SH-SY5Y (cell line): ENCODE measurements at regions not wholly inside any gene's neighbourhood (a gene's known extent, or its start where the extent isn't known, plus 50 kb on each side); places are given as distances from the start of the nearest gene placed in this dataset.

Source experiments
- GATA2 ChIP-seq: IDR thresholded peaks from 2 replicates; pipeline ENCODE4 v1.6.1; 2011; ENCODE audit warnings: mild to moderate bottlenecking, low read depth, low read length
- GATA3 ChIP-seq: IDR thresholded peaks from 2 replicates; pipeline ENCODE4 v1.6.1; 2011; ENCODE audit warnings: low read depth, mild to moderate bottlenecking, low read length, moderate library complexity

- no peak for TF ChIP-seq GATA3
- no peak for TF ChIP-seq GATA2
These were observed 487.9 kb upstream of the ID2 start for GRCh38 chr2:8193686-8194615.

GRCh38 chr2:8195784-8196183, 486.1 kb upstream of the ID2 start:
- no peak for TF ChIP-seq GATA2
- TF ChIP-seq GATA3: no peak

- no peak for TF ChIP-seq GATA2
- no peak for TF ChIP-seq GATA3
These were observed 485.5 kb upstream of the ID2 start for GRCh38 chr2:8196316-8196715.

- no peak for TF ChIP-seq GATA2
- TF ChIP-seq GATA3: no peak
These were observed 484.8 kb upstream of the ID2 start for GRCh38 chr2:8197101-8197500.

DNA sequence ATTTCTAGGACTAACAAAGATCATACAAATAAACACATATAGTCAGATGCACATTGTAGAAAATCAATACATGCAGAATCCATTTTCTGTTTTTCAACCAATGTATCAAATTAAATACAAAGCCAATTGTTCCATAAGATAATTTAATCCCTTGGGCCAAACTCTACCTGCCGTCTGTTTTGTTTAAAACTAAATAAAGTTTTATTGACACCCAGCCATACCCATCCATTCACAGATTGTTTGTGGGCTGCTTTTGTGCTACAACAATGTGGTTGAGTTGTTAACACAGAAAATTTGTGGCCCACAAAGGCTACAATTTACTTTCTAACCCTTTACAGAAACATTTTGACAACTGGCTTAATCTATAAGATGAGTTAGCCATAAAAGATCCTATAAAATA, 484.0 kb upstream of the ID2 start:
- TF ChIP-seq GATA2: no peak
- no peak for TF ChIP-seq GATA3

GRCh38 chr2:8198766-8199382, 483.0 kb upstream of the ID2 start:
- TF ChIP-seq GATA2 (no peak), GATA3 (no peak)

DNA sequence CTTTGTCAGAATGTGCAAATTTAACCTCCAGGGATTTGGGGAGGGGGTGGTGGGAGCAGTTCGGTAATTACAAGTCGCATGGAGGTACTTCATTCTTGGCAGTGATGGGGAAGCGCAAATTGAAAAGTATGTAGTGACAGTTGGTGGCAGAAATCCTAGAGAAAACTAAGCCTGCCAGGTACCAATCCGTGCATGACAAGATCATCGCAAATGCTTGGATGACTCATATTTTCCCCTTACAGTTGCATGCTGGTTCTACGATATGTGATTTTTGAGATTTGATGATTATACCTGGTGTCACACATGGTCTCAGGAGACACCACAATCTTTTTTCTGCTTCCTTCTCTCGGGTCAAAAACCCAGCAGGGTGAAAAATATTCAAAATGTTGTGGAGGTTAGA, 479.7 kb upstream of the ID2 start:
- TF ChIP-seq GATA3 (no peak), GATA2 (no peak)

GRCh38 chr2:8203364-8203763, 478.5 kb upstream of the ID2 start:
- TF ChIP-seq GATA2: no peak
- TF ChIP-seq GATA3: no peak

DNA sequence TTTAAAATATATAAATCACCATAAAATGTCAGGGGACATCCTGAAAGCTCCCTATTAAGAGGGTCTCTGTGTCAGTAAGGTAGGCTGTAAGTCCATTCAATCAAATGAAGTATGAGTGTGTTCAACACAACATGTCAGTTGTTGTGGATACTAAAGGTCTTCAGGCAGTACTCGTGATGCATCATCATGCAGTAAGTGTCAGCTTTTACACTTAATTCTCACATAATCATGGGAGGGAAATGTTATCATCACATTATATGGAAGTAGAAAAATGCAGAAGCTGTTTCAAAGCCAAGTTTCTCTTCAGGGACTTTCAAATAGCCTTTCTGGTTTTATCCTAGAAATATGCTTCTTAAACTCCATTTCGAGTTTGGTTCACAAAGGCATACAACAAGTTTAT, 477.1 kb upstream of the ID2 start:
- TF ChIP-seq GATA3 (no peak), GATA2 (no peak)

DNA sequence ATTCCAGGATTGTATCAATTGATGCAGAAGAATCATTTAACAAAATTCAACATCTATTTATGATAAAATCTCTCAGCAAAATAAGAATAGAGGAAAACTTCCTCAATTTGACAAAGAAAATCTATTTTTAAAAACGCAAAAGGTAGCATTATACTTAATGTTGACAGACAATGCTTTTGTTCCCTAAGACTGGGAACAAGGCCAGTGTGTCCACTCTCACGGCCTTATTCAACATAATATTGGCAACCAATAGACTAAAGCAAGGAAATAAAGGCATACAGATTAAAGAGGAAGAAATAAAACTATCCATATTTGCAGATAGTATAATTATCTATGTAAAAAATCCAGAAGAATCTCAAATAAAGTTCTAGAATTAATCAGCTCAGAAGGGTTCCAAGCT, 472.4 kb upstream of the ID2 start:
- TF ChIP-seq GATA3 (no peak), GATA2 (no peak)

DNA sequence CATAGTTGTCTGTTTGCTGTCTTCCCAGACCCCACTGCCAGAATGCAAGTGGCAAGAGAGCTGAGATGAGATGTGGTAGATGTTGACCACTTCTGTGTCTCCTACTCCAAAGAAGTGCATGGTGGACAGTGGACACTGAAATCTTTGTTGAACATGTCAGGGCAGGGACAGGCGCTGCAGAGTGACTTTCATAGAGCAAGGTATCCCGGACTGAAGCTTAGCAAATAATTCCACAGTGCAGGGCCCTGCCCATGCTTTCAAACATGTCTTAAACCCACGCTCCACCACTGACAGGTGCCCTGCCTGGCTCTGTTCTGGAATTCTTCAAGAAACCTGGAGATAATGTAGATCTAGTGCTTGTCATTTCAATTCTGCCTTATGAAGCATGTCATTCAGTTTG, 470.5 kb upstream of the ID2 start:
- no peak for TF ChIP-seq GATA3
- no peak for TF ChIP-seq GATA2

DNA sequence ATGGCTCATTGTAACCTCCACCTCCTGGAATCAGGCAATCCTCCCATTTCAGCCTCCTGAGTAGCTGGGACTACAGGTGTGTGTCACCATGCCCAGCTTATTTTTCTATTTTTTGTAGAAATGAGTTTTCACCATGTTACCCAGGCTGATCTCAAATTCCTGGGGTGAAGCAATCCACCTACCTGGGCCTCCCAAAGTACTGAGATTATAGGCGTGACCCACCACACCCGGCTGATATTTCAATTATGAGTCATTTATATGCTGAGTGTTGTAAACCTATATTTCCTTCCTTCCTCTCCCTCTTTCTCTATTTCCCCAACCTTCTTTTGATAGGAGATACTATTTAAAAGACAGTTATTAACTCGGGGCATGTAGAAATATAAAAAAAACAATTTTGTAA, 469.6 kb upstream of the ID2 start:
- TF ChIP-seq GATA3 (no peak), GATA2 (no peak)

GRCh38 chr2:8214036-8214615, 467.7 kb upstream of the ID2 start:
- TF ChIP-seq GATA2 (no peak), GATA3 (no peak)

DNA sequence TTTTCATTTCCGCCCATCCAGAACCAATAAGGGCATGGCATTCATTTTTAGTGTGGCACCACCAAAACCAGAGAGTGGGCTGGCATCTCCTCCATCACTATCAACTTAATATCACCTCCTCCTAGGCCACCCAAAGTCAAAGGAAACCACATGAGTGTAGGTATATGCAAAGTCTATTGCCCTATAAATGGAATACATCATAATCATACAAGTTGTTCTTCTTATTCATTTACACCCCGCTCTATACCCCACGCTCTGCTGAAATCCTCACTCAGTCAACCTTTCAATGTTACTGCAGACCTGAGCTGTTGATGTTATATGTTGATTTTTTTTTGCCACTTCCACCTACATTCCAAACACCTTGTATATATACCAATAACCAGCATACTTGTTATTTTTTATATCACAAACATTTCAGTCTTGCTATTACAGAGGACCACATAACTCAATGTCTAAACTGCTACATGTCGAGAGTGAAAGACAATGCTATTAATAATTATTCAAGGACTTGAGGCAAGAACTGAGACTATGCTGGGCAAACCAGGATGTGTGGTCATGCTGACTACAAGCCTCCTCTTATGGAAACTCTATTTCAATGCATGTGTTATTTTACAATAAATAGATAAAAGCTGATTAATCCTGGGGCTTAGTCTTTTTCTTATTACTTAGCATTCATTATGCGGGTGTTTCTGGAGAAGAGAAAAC, 466.5 kb upstream of the ID2 start:
- TF ChIP-seq GATA2: no peak
- TF ChIP-seq GATA3: no peak

DNA sequence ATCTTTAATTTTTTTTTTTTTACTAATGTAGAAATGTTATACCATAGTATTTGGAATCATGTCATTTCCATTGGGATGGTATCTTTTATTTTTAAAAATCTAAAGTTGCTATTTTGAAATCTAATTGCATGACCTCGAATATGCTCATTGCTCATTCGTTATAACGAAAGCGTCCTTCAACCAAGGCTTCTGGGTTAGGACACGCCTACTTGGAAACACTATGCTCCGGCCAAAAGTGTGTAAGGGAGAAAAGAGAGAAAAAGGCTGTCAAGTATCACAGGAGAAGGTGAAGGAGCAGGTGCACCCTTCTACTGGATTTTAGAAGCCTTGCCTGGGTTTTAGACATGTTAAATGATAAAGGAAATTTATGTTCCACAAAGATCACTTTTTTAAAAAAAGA, 465.9 kb upstream of the ID2 start:
- no peak for TF ChIP-seq GATA3
- TF ChIP-seq GATA2: no peak
